PFSK-1 (cell line): ENCODE measurements at regions not wholly inside any gene's neighbourhood (a gene's known extent, or its start where the extent isn't known, plus 50 kb on each side); places are given as distances from the start of the nearest gene placed in this dataset.

Source experiments
- FOXP2 ChIP-seq: optimal IDR thresholded peaks from 2 replicates; pipeline ENCODE3; 2011; ENCODE audit warnings: borderline replicate concordance, control low read depth, inconsistent platforms; ENCODE audit not compliant: insufficient read depth; ENCODE audit errors: extremely low read length, extremely low read depth
- POLR2AphosphoS5 ChIP-seq: IDR thresholded peaks from 2 replicates; pipeline ENCODE4 v1.6.1; 2012; ENCODE audit warnings: low read depth, mild to moderate bottlenecking, control low read depth, low read length, moderate library complexity
- SIN3A ChIP-seq: IDR thresholded peaks from 2 replicates; pipeline ENCODE4 v1.6.1; 2012; ENCODE audit warnings: mild to moderate bottlenecking, low read length, moderate library complexity, borderline replicate concordance; ENCODE audit not compliant: insufficient read depth
- TAF1 ChIP-seq: IDR thresholded peaks from 2 replicates; pipeline ENCODE4 v1.6.1; 2012; ENCODE audit warnings: low read length, control low read depth, borderline replicate concordance; ENCODE audit not compliant: insufficient read depth
- TF ChIP-seq, protein P1 (sequence below), 2 experiments: IDR thresholded peaks; 2 replicates each; pipeline versions ENCODE4 v1.6.1 to v1.8.0; 2011 to 2012; ENCODE audit warnings: low read depth in 2 of 2, low read length in 2 of 2, control low read depth in 1 of 2, inconsistent platforms in 1 of 2, mild to moderate bottlenecking in 1 of 2, moderate library complexity in 1 of 2; ENCODE audit not compliant: insufficient read depth in 1 of 2

DNA sequence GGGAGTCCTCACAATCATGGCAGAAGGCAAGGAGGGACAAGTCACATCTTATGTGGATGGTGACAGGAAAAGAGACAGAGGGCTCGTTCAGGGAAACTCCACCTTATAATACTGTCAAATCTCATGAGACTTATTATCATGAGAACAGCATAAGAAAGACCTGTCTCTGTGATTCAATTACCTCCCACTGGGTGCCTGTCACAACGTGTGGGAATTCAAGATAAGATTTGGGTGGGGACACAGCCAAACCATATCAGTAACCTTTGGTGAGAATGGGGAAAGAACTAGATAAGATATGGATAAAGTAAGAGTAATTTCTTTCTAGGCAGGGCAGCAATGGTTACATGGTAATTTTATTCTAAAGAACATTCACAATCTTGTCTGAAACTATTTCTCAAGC lies 344.9 kb upstream of the KLF12 start:
- TF ChIP-seq TAF1 (no peak), SIN3A (no peak), POLR2AphosphoS5 (no peak), FOXP2 (no peak)
- TF ChIP-seq, protein P1, sequence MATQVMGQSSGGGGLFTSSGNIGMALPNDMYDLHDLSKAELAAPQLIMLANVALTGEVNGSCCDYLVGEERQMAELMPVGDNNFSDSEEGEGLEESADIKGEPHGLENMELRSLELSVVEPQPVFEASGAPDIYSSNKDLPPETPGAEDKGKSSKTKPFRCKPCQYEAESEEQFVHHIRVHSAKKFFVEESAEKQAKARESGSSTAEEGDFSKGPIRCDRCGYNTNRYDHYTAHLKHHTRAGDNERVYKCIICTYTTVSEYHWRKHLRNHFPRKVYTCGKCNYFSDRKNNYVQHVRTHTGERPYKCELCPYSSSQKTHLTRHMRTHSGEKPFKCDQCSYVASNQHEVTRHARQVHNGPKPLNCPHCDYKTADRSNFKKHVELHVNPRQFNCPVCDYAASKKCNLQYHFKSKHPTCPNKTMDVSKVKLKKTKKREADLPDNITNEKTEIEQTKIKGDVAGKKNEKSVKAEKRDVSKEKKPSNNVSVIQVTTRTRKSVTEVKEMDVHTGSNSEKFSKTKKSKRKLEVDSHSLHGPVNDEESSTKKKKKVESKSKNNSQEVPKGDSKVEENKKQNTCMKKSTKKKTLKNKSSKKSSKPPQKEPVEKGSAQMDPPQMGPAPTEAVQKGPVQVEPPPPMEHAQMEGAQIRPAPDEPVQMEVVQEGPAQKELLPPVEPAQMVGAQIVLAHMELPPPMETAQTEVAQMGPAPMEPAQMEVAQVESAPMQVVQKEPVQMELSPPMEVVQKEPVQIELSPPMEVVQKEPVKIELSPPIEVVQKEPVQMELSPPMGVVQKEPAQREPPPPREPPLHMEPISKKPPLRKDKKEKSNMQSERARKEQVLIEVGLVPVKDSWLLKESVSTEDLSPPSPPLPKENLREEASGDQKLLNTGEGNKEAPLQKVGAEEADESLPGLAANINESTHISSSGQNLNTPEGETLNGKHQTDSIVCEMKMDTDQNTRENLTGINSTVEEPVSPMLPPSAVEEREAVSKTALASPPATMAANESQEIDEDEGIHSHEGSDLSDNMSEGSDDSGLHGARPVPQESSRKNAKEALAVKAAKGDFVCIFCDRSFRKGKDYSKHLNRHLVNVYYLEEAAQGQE (IDR thresholded peaks at IDR 0.05; ENCODE audit: insufficient read depth in 1 of 2, low read depth in 2 of 2, low read length in 2 of 2), result no peak
